ENCODE measurements at regions not wholly inside any gene's neighbourhood (a gene's known extent, or its start where the extent isn't known, plus 50 kb on each side); places are given as distances from the start of the nearest gene placed in this dataset.

GRCh38 chr6:19668710-19669109 lies 168.5 kb upstream of the ID4 start:
- no peaks in the 10 kb centered on the region for H3K36me3 ChIP-seq
- no peaks in the 10 kb centered on the region for H3K9me3 ChIP-seq
- no peak for DNase-seq (ENCODE audit: extremely low spot score)
- H3K27ac ChIP-seq (replicated peaks in 1 of 4), result peak overlapping the region in 1 of 4 donors; percentile 21
- TF ChIP-seq, protein P1, sequence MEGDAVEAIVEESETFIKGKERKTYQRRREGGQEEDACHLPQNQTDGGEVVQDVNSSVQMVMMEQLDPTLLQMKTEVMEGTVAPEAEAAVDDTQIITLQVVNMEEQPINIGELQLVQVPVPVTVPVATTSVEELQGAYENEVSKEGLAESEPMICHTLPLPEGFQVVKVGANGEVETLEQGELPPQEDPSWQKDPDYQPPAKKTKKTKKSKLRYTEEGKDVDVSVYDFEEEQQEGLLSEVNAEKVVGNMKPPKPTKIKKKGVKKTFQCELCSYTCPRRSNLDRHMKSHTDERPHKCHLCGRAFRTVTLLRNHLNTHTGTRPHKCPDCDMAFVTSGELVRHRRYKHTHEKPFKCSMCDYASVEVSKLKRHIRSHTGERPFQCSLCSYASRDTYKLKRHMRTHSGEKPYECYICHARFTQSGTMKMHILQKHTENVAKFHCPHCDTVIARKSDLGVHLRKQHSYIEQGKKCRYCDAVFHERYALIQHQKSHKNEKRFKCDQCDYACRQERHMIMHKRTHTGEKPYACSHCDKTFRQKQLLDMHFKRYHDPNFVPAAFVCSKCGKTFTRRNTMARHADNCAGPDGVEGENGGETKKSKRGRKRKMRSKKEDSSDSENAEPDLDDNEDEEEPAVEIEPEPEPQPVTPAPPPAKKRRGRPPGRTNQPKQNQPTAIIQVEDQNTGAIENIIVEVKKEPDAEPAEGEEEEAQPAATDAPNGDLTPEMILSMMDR (IDR thresholded peaks at IDR 0.05), result no peak
- TF ChIP-seq POLR2AphosphoS5 (IDR thresholded peaks at IDR 0.05), result no peak
- intact Hi-C loops (cut with DNase I), result no loop called here
- no peak overlapping the region for H3K4me3 ChIP-seq
- H3K4me1 ChIP-seq, result peaks cover 4 to 27% (median 26%) of the 10 kb centered on the region in 4 donors
- H3K27me3 ChIP-seq, result no peaks in the 10 kb centered on the region

GRCh38 chr6:19669206-19669605 lies 168.0 kb upstream of the ID4 start:
- Histone ChIP-seq H3K27ac (replicated peaks in 1 of 4) (peak overlapping the region in 2 of 4 donors; percentile 10 to 21), H3K4me1 (peaks cover 4 to 27% (median 26%) of the 10 kb centered on the region in 4 donors), H3K27me3 (no peaks in the 10 kb centered on the region), H3K4me3 (no peak overlapping the region), H3K36me3 (no peaks in the 10 kb centered on the region), H3K9me3 (no peaks in the 10 kb centered on the region)
- intact Hi-C loops (cut with DNase I), result no loop called here
- no peak for TF ChIP-seq POLR2A (IDR thresholded peaks at IDR 0.05; ENCODE audit: low read depth)
- TF ChIP-seq EP300 (IDR thresholded peaks at IDR 0.05), result no peak
- TF ChIP-seq, protein P1 (IDR thresholded peaks at IDR 0.05), result no peak
- TF ChIP-seq POLR2AphosphoS5 (IDR thresholded peaks at IDR 0.05), result no peak
- DNase-seq (ENCODE audit: extremely low spot score), result no peak

GRCh38 chr6:19682859-19683258 lies 154.3 kb upstream of the ID4 start:
- H3K4me1 ChIP-seq, result no peaks in the 10 kb centered on the region
- H3K27ac ChIP-seq (replicated peaks in 1 of 4), result no peak overlapping the region
- H3K4me3 ChIP-seq, result no peak overlapping the region
- TF ChIP-seq POLR2A (IDR thresholded peaks at IDR 0.05; ENCODE audit: low read depth), result no peak
- TF ChIP-seq, protein P1 (IDR thresholded peaks at IDR 0.05), result no peak
- no peak for TF ChIP-seq POLR2AphosphoS5 (IDR thresholded peaks at IDR 0.05)
- no peak for TF ChIP-seq EP300 (IDR thresholded peaks at IDR 0.05)
- no peaks in the 10 kb centered on the region for H3K27me3 ChIP-seq
- no peaks in the 10 kb centered on the region for H3K36me3 ChIP-seq
- no peak for DNase-seq (ENCODE audit: extremely low spot score)
- H3K9me3 ChIP-seq, result no peaks in the 10 kb centered on the region
- intact Hi-C loops (cut with DNase I), result no loop called here

DNA sequence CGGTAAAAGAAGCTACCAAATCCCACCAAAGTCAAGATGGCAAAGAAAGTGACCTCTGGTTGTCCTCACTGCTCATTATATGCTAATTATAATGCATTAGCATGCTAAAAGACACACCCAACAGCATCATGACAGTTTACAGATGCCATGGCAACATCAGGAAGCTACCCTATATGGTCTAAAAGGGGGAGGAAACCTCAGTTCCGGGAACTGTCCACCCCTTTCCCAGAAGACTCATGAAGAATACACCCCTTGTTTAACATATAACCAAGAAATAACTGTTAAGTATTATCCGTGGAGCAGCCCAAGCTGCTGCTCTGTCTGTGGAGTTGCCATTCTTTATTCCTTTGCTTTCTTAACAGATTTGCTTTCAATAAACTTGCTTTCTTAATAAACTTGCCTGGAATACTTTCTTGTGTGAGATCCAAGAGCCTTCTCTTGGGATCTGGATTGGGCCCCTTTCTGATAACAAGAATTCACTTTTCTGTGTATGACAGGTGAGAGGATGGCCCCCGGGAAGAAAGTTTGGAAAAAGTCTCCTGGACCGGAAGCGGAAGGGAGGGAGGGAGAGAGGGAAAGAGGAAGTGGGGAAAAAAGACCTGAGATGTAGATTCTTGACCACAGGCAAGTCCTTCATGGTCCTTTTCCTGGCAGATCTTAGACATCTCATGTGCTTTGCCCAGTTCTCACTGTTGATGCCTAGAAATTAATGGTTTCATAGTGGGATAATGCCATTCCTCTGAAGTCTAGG lies 146.7 kb upstream of the ID4 start:
- 60% methylated on average over 6 of the region's 6 CpGs for WGBS
- H3K4me3 ChIP-seq, result peak overlapping the region in 1 of 4 donors; percentile 59
- DNase-seq (ENCODE audit: extremely low spot score), result no peak
- H3K36me3 ChIP-seq, result no peaks in the 10 kb centered on the region
- no peak overlapping the region for H3K27ac ChIP-seq (replicated peaks in 1 of 4)
- no peaks in the 10 kb centered on the region for H3K27me3 ChIP-seq
- H3K9me3 ChIP-seq, result no peaks in the 10 kb centered on the region
- peaks cover 0 to 23% (median 12%) of the 10 kb centered on the region in 4 donors for H3K4me1 ChIP-seq
- intact Hi-C loops (cut with DNase I), result no loop called here
- TF ChIP-seq, protein P1 (IDR thresholded peaks at IDR 0.05), result no peak

All from esophagus muscularis mucosa (tissue), 4 donors.